GM19468 (cell line): ENCODE measurements at regions not wholly inside any gene's neighbourhood (a gene's known extent, or its start where the extent isn't known, plus 50 kb on each side); places are given as distances from the start of the nearest gene placed in this dataset.

Experiments
- ATAC-seq: cut with Tn5 transposase; IDR thresholded peaks from one replicate; pipeline ENCODE4 v1.9.1; 2021; ENCODE audit warnings: mild to moderate bottlenecking, moderate library complexity, moderate number of reproducible peaks; ENCODE audit not compliant: unreplicated experiment; ENCODE audit errors: extremely low read depth

GRCh38 chr9:97747201-97747965, 50.2 kb upstream of the XPA start:
- no peak for ATAC-seq

DNA sequence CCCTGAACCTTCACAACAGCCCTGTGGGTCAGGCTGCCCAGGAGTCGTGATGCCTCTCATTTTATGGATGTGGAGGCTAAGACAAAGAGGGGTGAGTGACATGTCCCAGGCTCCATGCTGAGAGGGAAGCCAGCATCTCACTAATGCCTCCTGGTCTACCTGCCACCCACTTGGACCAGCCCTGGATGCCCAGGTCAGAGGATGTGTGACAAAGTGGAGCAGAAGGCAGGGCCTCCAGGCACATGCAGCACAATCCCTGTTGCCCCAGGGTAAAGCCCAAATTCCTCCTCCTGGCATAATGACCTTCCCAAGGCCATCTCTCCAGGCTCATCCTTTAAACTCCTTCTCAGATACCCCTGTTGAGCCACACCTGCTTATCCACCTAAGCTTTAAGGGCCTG, 51.4 kb upstream of the XPA start:
- ATAC-seq, result no peak

- no peak for ATAC-seq
Observed at GRCh38 chr9:97749928-97750327, 52.8 kb upstream of the XPA start.

DNA sequence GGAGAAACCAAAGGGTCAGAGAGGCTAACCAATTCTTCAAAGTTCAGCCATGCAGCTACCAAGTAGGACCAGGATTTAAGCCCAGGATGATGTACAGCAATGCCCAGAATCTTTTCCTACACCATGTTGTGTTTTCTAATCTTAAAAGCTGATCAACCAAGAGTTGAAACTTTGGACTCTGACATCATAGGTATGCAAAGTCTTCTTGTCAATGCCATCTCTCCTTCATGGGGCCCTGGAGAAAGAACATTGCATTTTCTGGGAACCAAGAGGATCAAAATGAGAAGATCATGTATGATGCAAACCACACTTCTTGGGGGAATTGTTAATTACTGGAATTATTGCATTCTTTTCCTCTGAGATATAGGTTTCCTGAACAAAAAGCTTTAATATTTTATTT, 54.4 kb upstream of the XPA start:
- no peak for ATAC-seq

DNA sequence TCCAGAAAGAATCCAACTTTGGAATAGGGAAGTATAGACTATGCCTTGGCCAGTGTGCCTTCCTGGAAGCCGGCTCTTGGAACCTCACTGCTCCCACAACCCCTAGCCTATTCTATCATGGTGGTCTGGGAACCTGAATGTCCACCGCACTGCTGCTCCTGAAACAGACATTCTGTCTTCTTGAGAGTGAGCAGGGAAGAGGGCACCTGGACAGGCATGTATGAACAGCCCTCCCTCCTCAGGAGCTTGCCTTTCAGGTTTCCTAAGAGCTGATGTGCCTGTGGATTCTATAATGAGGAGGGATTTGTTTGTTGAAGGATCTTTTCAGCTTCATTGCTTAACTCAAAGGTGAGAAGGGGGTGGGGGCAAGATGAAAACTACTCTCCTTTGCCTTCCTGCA, 55.1 kb upstream of the XPA start:
- no peak for ATAC-seq

DNA sequence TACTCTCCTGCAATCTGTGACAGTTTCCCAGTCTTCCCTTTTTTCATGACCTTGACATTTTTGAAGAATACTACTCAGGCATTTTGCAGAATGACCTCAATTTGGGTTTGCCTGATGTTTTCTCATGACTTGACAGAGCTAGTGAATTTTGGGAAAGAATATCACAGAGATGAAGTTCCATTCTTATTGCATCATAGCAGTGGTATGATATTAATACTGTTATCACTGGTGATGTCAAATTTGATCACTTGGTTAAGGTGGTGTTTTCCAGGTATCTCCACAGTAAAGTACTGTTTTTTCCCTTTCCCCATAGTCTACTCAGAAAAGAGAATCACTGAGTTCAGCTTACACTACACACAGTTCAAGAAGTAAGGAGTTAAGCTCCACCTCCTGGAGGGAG, 56.2 kb upstream of the XPA start:
- no peak for ATAC-seq

- no peak for ATAC-seq
Observed at GRCh38 chr9:97753975-97754374, 56.8 kb upstream of the XPA start.

- no peak for ATAC-seq
Observed at GRCh38 chr9:97755618-97756267, 58.6 kb upstream of the XPA start.

DNA sequence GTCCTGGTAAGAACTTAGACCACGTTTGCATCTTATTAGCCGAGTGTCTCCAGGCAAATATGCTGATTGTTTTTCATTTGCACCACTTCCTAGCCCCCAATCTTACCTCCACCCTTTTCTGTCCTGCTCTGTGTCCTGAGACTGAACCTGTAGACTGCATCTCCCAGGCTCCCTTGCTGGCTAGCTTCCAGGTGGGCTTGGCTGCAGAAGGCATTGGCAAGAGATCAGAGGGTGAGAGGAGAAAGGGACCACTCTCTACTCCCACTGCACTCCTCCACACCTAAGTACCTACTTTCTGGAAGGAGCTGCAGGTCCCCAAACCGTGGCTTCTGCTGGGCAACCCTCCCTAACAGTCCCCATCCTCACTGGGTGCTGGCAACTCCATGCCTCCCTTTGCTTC, 59.9 kb upstream of the XPA start:
- no peak for ATAC-seq

DNA sequence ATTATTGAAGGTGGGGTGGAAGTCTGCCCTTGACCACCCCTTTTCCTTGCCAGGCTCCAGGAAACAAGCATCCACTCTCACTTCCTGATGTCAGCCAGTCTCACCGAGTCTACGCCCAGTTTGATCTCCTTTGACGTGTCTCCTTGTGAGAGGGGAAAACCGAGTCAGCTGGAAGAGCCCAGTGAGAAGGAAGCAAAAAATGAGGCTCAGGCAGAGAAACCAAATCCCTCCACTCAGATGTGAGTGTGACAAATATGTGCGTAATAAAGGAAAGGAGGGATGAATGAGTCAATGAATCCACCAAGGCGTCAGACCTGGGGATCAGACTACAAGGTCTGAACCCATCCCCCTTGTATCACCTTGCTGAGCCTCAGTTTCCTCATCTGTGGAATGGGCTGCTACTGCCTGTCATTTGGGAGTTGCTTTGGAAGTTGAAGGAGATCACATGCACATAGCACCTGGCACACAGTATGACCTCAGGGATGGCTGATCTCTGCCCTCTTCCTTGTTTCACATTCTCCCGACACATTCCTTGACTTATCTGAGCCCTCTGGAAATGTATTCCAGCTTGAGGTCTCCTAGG, 61.3 kb upstream of the XPA start:
- no peak for ATAC-seq

DNA sequence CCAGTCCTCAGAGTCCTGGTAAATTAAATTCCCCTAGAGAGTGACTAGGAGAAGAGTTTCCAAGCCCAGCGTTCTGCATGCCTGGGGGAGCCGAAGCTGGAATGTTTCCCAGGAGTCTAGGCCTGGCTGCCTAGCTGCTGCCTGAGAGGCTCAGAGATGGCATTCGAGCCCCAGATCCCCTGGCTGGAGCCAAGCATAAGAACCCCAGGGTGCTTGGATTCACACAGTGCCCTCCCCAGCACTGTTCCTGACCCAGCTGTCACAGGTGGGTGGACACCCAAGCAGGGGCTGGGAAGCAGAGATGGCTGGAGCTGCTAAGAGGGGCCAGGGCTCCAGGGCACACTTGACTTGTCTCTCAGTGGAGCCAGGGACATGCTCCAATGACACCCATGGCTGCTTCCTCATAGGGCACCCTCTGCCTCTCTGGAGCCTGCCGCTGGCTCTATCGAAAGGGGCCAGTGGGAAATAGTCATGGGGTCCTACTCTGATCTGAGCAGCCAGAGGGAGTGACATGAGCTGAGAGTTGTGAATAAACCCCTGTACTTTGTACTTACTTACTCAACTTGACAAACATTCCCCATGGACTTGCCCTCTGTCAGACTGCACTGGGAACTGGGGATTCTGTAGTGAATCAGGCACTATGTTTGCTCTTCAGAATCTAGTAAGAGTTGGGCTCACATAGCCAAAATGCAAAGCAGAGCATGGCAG, 62.6 kb upstream of the XPA start:
- no peak for ATAC-seq

GRCh38 chr9:97761056-97761598, 64.0 kb upstream of the XPA start:
- ATAC-seq, result no peak

DNA sequence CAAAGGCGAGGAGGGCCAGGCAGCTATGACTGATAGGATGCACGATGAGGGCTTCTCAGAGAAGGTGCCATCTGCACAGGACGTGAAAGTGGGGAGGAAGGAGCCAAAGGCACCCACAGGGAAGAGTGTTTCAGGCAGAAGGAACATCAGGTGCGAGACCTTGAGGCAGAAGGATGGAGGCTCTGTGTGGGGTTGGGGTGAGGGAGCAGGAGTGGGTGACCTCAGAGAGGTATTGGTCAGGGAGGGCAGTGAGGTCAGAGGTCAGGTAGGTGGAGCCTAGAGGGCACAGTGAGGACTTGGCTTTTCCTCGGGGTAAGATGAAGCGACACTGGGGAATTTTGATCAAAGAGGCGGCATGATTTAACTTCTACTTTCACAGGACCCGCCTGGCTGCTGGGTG, 64.7 kb upstream of the XPA start:
- no peak for ATAC-seq

DNA sequence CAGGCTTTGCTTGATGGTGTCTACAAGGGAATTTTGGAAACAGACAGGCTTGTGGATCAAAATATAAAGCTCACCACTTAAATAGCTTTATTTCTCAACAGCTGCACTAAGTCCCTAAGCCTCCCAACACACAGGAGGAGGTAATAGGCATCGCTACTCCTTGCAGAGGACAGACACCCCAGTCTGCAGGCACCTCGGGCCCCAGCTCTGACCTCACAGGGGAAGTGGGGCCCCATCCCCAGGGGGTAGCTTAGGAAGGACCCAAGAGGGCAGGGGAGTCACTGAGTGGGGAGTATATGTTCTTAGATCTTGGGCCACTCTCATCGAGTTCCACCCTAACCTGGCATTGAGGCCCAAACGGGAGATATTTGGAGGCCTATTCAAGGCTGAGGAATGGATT, 66.7 kb upstream of the XPA start:
- ATAC-seq, result no peak

DNA sequence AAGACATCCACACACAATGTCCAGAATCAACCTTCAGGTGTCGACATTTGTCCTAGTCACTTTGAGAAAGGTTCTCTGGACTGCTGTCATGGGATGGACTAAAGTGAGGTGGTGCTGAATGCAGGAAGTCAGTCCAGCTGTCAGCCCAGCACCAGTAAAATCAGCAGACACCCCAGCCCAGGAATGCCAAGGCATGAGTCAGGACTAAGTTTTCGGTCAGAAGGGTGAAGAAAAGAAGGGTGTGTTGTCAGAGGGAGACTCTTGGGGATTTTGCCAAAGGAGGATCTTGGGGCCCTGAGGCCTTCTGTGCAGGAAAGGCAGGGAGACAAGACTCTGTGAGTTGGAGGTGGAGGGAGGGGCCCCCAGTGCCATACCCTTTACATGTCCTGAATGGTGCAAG, 69.0 kb upstream of the XPA start:
- no peak for ATAC-seq

DNA sequence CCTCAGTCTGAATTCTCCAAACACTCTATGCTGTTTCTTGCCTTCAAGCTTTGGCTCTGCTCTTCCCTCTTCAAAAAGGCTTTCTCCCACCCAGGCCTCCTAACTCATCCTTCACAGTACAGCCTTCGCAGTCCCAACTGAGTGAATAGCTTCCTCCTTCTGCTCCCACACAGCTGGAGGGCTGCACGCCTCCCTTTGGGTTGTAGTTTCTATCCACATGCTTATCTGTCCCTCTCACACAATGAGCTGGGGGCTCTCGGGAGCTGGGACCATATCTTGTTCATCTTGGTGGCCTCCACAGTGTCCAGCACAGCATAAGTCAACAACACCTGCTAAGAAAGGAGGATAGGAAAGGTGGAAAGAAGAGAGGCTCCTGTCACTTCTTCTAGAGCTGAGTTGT, 69.5 kb upstream of the XPA start:
- ATAC-seq, result no peak

GRCh38 chr9:97767891-97768290, 70.8 kb upstream of the XPA start:
- ATAC-seq, result no peak

GRCh38 chr9:97768746-97769145, 71.6 kb upstream of the XPA start:
- no peak for ATAC-seq

GRCh38 chr9:97769208-97769607, 72.1 kb upstream of the XPA start:
- ATAC-seq, result no peak

GRCh38 chr9:97770808-97771372, 73.8 kb upstream of the XPA start:
- no peak for ATAC-seq

DNA sequence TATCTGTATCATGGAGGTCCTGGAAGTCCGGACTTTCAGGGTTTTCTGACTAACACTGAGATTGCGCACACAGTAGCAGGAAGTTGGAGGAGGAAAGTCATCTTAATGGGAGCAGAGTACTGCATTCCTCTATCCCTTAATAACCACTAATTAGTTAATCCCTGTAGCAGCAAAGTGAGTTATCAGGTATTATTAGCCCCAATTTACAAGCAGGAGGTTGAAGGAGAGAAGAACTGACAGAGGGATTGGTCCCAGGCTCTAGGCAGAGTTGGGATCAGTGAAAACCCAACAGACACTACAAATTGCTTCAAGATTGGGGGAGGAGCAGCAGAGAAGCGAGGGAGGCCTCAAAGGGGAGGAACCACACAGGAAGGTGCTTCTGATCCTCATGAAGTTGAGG, 74.5 kb upstream of the XPA start:
- no peak for ATAC-seq
